Central memory CD4-positive, alpha-beta T cell (primary cell): ENCODE measurements at regions not wholly inside any gene's neighbourhood (a gene's known extent, or its start where the extent isn't known, plus 50 kb on each side); places are given as distances from the start of the nearest gene placed in this dataset.

Experiments
- DNase-seq: peaks from one replicate; pipeline ENCODE4 v3.0.0; 2022

- no peak for DNase-seq
Measured at GRCh38 chr2:10985901-10986535, 74.3 kb downstream of the KCNF1 start.

GRCh38 chr2:10987439-10987838 lies 75.7 kb downstream of the KCNF1 start:
- no peak for DNase-seq

- DNase-seq, result no peak
Measured at GRCh38 chr2:10987861-10988260, 76.1 kb downstream of the KCNF1 start.

GRCh38 chr2:10989151-10989550 lies 77.4 kb downstream of the KCNF1 start:
- no peak for DNase-seq

GRCh38 chr2:10989782-10990181 lies 78.0 kb downstream of the KCNF1 start:
- DNase-seq, result no peak

- DNase-seq, result no peak
Measured at GRCh38 chr2:10990561-10991111, 78.9 kb downstream of the KCNF1 start.

GRCh38 chr2:10992023-10992791 lies 80.5 kb downstream of the KCNF1 start:
- DNase-seq, result no peak

- DNase-seq, result no peak
Measured at GRCh38 chr2:10993001-10993481, 81.3 kb downstream of the KCNF1 start.

- DNase-seq, result no peak
Measured at GRCh38 chr2:10995366-10995970, 83.7 kb downstream of the KCNF1 start.

- DNase-seq, result no peak
Measured at GRCh38 chr2:11004199-11004598, 92.5 kb downstream of the KCNF1 start.

GRCh38 chr2:11005032-11005431 lies 93.3 kb downstream of the KCNF1 start:
- no peak for DNase-seq

- no peak for DNase-seq
Measured at GRCh38 chr2:11006191-11006590, 94.5 kb downstream of the KCNF1 start.

- DNase-seq, result no peak
Measured at GRCh38 chr2:11007331-11008264, 95.9 kb downstream of the KCNF1 start.

GRCh38 chr2:11008773-11009172 lies 97.0 kb downstream of the KCNF1 start:
- no peak for DNase-seq

- DNase-seq, result no peak
Measured at GRCh38 chr2:11009176-11009575, 97.4 kb downstream of the KCNF1 start.

- no peak for DNase-seq
Measured at GRCh38 chr2:11009891-11010290, 98.2 kb downstream of the KCNF1 start.

- no peak for DNase-seq
Measured at GRCh38 chr2:11011359-11011758, 99.6 kb downstream of the KCNF1 start.

- DNase-seq, result no peak
Measured at GRCh38 chr2:11012131-11012693, 100.5 kb downstream of the KCNF1 start.

- DNase-seq, result no peak
Measured at GRCh38 chr2:11013196-11013595, 101.5 kb downstream of the KCNF1 start.

- DNase-seq, result no peak
Measured at GRCh38 chr2:11014026-11014425, 102.3 kb downstream of the KCNF1 start.

- no peak for DNase-seq
Measured at GRCh38 chr2:11016735-11017388, 105.1 kb downstream of the KCNF1 start.

GRCh38 chr2:11017921-11018320 lies 106.2 kb downstream of the KCNF1 start:
- no peak for DNase-seq
